ENCODE measurements at regions not wholly inside any gene's neighbourhood (a gene's known extent, or its start where the extent isn't known, plus 50 kb on each side); places are given as distances from the start of the nearest gene placed in this dataset.
A peak's percentile ranks its signal among the peaks of the same experiment; 100 is the strongest.

- Histone ChIP-seq H3K4me3 (no peak overlapping the region), H3K9me3 (no peaks in the 10 kb centered on the region), H3K36me3 (no peaks in the 10 kb centered on the region), H3K27ac (no peak overlapping the region), H3K27me3 (no peaks in the 10 kb centered on the region), H3K4me1 (no peaks in the 10 kb centered on the region)
- DNase-seq (peak in 1 of 6 donors; percentile 15), ATAC-seq (no peak), FAIRE-seq (no peak)
- WGBS, 2 donors: 96 to 98% methylated on average over 3 of the region's 3 CpGs
- intact Hi-C loops (cut with DNase I): no loop called here
- TF ChIP-seq CTCF (IDR thresholded peaks at IDR 0.05): no peak
Measured at GRCh38 chr5:135091286-135091685, 57.3 kb upstream of the PITX1 start.

- TF ChIP-seq CTCF (IDR thresholded peaks at IDR 0.05): no peak
- intact Hi-C loops (cut with DNase I): no loop called here
- FAIRE-seq: no peak
- no peaks in the 10 kb centered on the region for H3K36me3 ChIP-seq
- no peak for ATAC-seq
- no peaks in the 10 kb centered on the region for H3K27me3 ChIP-seq
- no peaks in the 10 kb centered on the region for H3K4me1 ChIP-seq
- 79 to 84% methylated on average over 3 of the region's 3 CpGs for WGBS, 2 donors
- no peak overlapping the region for H3K27ac ChIP-seq
- no peaks in the 10 kb centered on the region for H3K9me3 ChIP-seq
- DNase-seq: peak in 1 of 6 donors; percentile 10
- H3K4me3 ChIP-seq: no peak overlapping the region
Measured at GRCh38 chr5:135089912-135090311, 55.9 kb upstream of the PITX1 start.

GRCh38 chr5:135088911-135089310 is 54.9 kb upstream of the PITX1 start:
- no peak for TF ChIP-seq CTCF (IDR thresholded peaks at IDR 0.05)
- Histone ChIP-seq H3K27me3 (no peaks in the 10 kb centered on the region), H3K36me3 (no peaks in the 10 kb centered on the region), H3K9me3 (no peaks in the 10 kb centered on the region), H3K4me1 (no peaks in the 10 kb centered on the region), H3K27ac (no peak overlapping the region), H3K4me3 (no peak overlapping the region)
- WGBS, 2 donors: 23 to 33% methylated on average over 2 of the region's 2 CpGs
- ATAC-seq (no peak), FAIRE-seq (no peak), DNase-seq (no peak)
- intact Hi-C loops (cut with DNase I): no loop called here

- Histone ChIP-seq H3K4me3 (no peak overlapping the region), H3K4me1 (no peaks in the 10 kb centered on the region), H3K36me3 (no peaks in the 10 kb centered on the region), H3K9me3 (no peaks in the 10 kb centered on the region), H3K27ac (no peak overlapping the region), H3K27me3 (no peaks in the 10 kb centered on the region)
- no peak for ATAC-seq
- DNase-seq: peak in 1 of 6 donors; percentile 27
- FAIRE-seq: no peak
- intact Hi-C loops (cut with DNase I): no loop called here
- TF ChIP-seq CTCF (IDR thresholded peaks at IDR 0.05): no peak
- 57 to 84% methylated on average over 1 of the region's 1 CpG for WGBS, 2 donors
Measured at GRCh38 chr5:135087950-135088349, 53.9 kb upstream of the PITX1 start.

GRCh38 chr5:135085936-135086725 is 52.1 kb upstream of the PITX1 start:
- FAIRE-seq (no peak), ATAC-seq (no peak), DNase-seq (peak in 1 of 6 donors; percentile 36)
- no peaks in the 10 kb centered on the region for H3K9me3 ChIP-seq
- H3K4me3 ChIP-seq: no peak overlapping the region
- no peaks in the 10 kb centered on the region for H3K36me3 ChIP-seq
- H3K4me1 ChIP-seq: no peaks in the 10 kb centered on the region
- 80 to 88% methylated on average over 15 to 17 of the region's 17 CpGs for WGBS, 2 donors
- intact Hi-C loops (cut with DNase I): no loop called here
- TF ChIP-seq CTCF (IDR thresholded peaks at IDR 0.05): no peak
- H3K27ac ChIP-seq: no peak overlapping the region
- H3K27me3 ChIP-seq: no peaks in the 10 kb centered on the region

Measured in pancreas (tissue), 10 donors.